HPDE6-E6E7 (cell line): ENCODE measurements at regions not wholly inside any gene's neighbourhood (a gene's known extent, or its start where the extent isn't known, plus 50 kb on each side); places are given as distances from the start of the nearest gene placed in this dataset.
"Not testable (repeated sequence)": the region's sequence is repeated elsewhere in the genome, so short reads cannot be mapped to it uniquely, and the experiment has no call there.

Experiments used
- DNase-seq: peaks from one replicate; pipeline ENCODE4 v3.0.0; 2011; ENCODE audit warnings: missing footprints; ENCODE audit errors: extremely low spot score

GRCh38 chr4:128758314-128758922 lies 51.1 kb upstream of the JADE1 start:
- no peak for DNase-seq

- no peak for DNase-seq
These were observed 51.8 kb upstream of the JADE1 start for GRCh38 chr4:128757712-128758111.

DNA sequence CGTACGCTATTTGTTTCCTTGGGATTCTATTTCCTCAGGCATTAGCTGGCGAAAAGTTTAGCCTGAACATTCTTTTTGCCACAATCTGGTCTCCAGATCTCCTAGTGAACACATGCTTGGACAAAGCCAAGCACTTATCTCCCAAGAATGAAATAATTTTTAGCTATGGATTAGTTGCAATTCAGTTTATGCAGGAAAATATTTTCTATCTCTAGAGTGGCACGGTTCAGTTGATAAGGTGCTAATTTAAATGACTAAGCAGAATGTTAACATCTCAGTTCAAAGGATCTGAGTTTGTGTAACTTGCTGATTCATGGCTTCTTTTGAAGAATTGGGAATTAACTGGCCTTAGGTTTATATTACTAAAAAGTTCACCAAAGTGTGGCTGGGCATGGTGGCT lies 58.1 kb upstream of the JADE1 start:
- DNase-seq = no peak

DNA sequence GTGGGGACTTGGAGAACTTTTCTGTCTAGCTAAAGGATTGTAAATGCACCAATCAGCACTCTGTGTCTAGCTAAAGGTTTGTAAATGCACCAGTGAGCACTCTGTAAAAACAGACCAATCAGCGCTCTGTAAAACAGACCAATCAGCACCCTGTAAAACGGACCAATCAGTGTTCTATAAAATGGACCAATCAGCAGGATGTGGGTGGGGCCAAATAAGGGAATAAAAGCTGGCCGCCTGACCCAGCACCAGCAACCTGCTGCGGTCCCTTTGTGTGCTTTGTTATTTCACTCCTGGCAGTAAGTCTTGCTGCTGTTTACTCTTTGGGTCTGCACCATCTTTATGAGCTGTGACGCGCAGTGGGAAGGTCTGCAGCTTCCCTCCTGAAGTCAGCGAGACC lies 67.8 kb upstream of the JADE1 start:
- not testable (repeated sequence) for DNase-seq

DNA sequence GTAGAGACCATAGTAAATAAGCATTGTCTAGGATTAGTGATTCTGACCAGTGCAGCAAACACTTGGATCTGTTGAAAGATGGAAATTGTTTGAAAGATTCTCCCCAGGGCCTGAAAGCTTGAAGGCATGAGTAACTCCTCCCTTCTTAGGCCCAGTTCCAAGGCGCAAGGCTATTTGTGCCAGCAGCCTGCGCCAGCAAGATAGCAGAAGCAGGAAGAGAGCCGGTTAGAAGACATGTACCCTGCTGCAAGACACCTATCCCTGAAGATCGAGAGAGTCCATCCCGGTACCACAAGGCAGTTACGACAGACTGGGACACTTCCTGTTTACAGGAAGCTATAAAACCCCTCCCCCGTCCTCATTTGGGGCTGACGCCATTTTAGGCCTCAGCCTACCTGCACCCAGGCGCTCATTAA lies 72.4 kb upstream of the JADE1 start:
- no peak for DNase-seq

DNA sequence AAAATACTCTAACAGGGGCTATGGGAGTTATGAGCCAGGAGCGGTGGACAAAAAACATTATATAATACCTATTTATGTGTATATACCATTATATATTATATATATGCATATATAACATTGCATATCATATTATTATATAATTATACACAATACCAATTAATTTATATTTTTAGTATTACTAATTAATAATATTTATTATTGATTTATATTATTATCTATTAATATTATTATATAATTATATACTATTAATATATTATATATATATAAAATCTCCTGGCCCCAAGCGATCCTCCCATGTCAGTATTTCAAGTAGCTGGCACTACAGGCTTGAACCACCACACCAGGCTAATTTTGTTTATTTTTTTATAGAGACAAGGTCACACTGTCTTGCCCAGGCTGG lies 73.8 kb upstream of the JADE1 start:
- no peak for DNase-seq

DNA sequence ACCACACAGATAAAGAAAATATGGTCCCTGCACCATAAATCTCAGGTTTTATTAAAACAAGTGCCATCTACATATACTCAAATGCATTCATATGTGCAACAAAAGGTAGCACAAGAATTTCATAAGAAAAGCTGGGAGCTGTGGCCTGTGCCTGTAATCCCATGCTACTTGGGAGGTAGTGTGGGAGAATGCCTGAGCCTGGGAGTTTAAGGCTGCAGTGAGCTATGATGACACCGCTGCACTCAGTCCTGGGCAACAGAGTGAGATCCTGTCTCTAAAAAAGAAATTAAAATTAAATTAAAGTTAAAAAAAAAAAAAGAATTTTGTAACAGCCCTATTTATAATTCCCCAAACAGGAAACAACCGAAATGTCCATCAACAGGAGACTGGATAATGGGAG lies 81.3 kb upstream of the JADE1 start:
- DNase-seq = no peak

GRCh38 chr4:128727658-128728057 lies 81.8 kb upstream of the JADE1 start:
- no peak for DNase-seq

GRCh38 chr4:128725405-128726055 lies 84.0 kb upstream of the JADE1 start:
- DNase-seq = no peak

- DNase-seq = no peak
These were observed 86.6 kb upstream of the JADE1 start for GRCh38 chr4:128722911-128723310.

GRCh38 chr4:128721896-128722295 lies 87.6 kb upstream of the JADE1 start:
- DNase-seq = no peak

- DNase-seq = no peak
These were observed 89.2 kb upstream of the JADE1 start for GRCh38 chr4:128720270-128720669.

DNA sequence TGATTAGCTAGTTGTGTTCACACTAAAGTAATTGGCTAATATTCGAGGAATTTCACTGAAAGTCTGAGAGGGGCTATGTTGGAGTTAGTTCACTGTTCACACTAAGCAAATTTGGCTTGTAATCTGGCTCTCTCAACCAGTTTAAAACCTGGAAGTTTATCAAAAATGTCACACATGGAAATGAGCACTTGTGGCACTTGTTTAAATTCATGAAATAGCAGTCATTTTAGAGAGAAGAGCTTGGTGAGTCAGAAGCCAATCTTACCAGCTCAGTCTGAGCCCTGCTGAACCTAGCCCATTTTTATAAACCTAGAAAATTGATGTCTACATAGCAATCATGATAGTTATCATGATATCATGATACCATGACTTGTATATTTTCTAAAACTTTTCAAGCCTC lies 90.7 kb upstream of the JADE1 start:
- no peak for DNase-seq

DNA sequence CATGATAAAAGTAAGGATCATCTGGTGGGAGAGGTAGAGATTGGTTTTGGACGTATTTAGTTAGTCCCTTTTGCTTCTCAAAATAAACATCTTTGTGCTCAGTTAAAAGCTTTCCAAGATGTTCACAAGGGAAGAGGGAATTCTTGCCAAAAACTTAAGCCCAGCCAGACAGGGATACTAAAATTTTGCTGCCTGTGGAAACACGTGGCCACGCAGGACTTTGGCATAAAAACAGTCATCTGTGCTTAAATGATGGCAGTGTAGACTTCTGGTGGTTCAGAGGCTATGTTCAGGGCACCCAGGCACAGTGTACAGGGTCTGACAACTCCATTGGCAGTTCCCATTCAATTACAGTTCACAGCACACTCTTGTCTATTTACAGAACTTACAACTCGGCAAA lies 93.2 kb upstream of the JADE1 start:
- DNase-seq = no peak

DNA sequence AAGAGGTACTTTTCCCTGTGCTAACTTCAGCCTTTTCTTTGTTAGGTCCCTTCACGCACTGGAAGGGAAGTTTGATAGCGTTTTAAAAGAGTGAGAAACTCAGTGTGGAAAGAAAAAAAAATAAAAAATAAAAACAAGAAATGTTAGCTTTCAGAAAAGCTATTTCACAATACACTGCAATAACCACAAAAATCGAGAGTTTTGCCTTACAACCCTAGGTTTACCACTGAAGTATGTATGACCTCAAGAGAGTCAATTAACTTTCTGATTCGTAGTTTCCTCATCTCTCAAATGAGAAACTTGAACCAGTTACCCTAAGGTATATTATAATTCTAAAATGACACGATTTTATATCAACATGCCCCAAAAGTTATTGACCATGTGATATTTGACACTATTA lies 93.9 kb upstream of the JADE1 start:
- no peak for DNase-seq

DNA sequence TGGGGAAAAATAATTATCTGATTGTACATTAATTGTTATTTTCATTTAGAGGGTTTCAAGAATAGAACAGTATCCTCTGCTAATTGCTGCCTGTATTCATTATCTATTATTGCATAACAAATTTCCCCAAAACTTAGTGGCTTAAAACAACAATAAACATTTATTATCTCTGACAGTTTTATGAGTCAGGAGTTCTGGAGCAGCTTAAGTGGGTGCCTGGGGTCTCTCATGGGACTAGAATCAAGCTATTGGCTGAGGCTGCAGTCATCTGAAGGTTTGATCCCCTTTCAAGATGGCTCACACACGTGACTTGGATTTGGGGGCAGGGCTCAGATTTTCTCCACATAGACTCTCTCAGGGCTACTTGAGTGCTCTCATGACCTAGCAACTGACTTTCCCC lies 98.1 kb upstream of the JADE1 start:
- no peak for DNase-seq

GRCh38 chr4:128709268-128709667 lies 100.2 kb upstream of the JADE1 start:
- DNase-seq = no peak

DNA sequence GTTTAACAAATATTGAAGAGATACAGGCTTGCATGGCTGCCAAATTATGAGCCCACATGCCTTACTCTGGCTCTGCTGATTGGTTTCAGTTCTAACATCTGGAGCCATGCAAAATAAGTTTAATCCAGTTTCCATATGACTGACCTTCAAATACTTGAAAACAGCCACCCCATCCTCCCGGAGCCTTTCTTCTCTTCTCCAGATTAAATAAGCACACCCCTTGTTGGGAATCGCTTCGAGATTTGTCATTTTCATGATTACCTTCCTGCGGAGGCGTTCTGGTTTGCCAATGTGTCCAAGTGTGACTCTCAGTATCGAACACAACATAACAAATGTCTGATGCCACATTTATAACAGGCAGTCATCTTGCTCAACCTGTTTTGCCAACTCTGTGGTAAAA lies 101.6 kb upstream of the JADE1 start:
- no peak for DNase-seq

- no peak for DNase-seq
These were observed 105.6 kb upstream of the JADE1 start for GRCh38 chr4:128703948-128704347.

- DNase-seq = no peak
These were observed 108.7 kb upstream of the JADE1 start for GRCh38 chr4:128700659-128701350.

DNA sequence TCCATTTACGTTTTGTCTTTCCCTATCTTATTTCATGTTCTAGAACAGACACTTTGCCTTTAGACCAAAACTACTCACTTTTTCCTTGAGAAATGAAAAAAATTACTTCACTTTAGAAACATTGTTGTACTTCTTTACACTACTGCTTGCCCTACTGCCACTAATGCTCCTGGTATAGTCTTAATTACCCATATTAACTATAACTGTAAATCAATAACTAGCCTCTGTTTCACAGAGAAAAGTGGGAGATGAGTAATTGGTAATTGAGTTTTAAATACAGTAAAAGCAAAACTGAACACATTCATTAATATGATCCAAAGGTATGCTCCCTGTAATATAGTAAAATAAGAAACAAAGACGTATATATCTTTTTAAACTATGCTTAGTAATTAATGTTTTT lies 111.1 kb upstream of the JADE1 start:
- DNase-seq = no peak

DNA sequence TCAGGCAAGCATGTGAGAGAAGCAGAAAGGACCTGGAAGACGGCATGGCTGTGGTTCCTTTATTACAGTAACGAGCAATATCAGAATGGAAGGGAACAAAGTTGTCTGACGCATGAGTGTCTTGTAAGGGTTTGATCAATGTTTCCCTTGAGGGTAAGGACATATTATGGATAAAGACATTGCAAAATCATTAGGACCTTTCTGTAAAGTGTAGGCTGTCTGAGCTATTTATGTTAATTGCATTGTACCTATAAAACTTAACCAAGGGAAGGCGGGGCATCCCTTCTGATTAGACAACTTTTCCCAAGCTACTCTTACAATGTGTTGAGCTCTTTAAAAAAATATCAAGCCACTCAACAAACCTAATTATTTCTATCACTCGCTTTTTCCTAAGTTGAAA lies 112.2 kb upstream of the JADE1 start:
- no peak for DNase-seq

DNA sequence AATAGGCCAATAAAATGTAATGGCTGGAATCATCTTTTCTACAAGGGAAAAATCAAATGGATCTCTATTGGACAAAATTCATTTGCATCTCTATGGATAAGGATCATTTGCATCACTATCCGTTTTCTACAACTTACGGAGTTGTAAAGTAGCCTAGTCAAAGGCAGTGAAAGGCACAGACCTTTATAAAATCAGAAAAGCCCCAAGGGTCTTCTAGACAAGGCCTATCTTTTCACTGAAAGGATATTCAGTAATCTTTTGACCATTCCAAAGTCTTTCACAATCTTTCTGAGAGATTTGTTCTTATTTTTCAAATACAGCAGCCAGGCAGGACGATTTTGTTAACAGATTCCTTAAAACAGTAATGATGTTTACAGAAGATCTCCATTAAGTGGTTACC lies 119.5 kb upstream of the JADE1 start:
- DNase-seq = no peak
